ENCODE measurements at regions not wholly inside any gene's neighbourhood (a gene's known extent, or its start where the extent isn't known, plus 50 kb on each side); places are given as distances from the start of the nearest gene placed in this dataset.
"Not testable (repeated sequence)": the region's sequence is repeated elsewhere in the genome, so short reads cannot be mapped to it uniquely, and the experiment has no call there.

GRCh38 chr5:57366744-57367143, 115.9 kb downstream of the ACTBL2 start:
- Histone ChIP-seq H3K27me3 (ENCODE audit: low read depth, low read length) (no peaks in the 10 kb centered on the region), H3K36me3 (replicated peaks; ENCODE audit: low read depth, low read length) (no peaks in the 10 kb centered on the region), H3K27ac (ENCODE audit: low read length) (no peak overlapping the region)

GRCh38 chr5:57362951-57363350, 119.7 kb downstream of the ACTBL2 start:
- H3K9me3 ChIP-seq (ENCODE audit: insufficient read depth, low read length) = no peaks in the 10 kb centered on the region
- H3K36me3 ChIP-seq (replicated peaks; ENCODE audit: low read depth, low read length) = no peaks in the 10 kb centered on the region
- TF ChIP-seq EZH2phosphoT487 (IDR thresholded peaks at IDR 0.05; ENCODE audit: low read depth) (no peak), CTCF (IDR thresholded peaks at IDR 0.05; ENCODE audit: low read depth, low read length) (no peak)
- H3K79me2 ChIP-seq (ENCODE audit: low read length) = no peaks in the 10 kb centered on the region
- no peak overlapping the region for H3K9ac ChIP-seq (ENCODE audit: low read length)
- no peak overlapping the region for H3K4me2 ChIP-seq (ENCODE audit: low read length)
- no peaks in the 10 kb centered on the region for H4K20me1 ChIP-seq (ENCODE audit: insufficient read depth, low read length)
- no peaks in the 10 kb centered on the region for H3K27me3 ChIP-seq (ENCODE audit: low read depth, low read length)
- H3K4me3 ChIP-seq (ENCODE audit: low read length) = no peak overlapping the region
- H3K4me1 ChIP-seq (ENCODE audit: low read length) = no peaks in the 10 kb centered on the region
- no peak overlapping the region for H3K27ac ChIP-seq (ENCODE audit: low read length)
- no peak overlapping the region for H2AFZ ChIP-seq (ENCODE audit: low read depth, low read length)

More at GRCh38 chr5:57366744-57367143, 115.9 kb downstream of the ACTBL2 start:
- no peaks in the 10 kb centered on the region for H3K4me1 ChIP-seq (ENCODE audit: low read length)
- no peaks in the 10 kb centered on the region for H3K79me2 ChIP-seq (ENCODE audit: low read length)
- no peak overlapping the region for H2AFZ ChIP-seq (ENCODE audit: low read depth, low read length)
- H3K9me3 ChIP-seq (ENCODE audit: insufficient read depth, low read length) = no peaks in the 10 kb centered on the region
- no peak overlapping the region for H3K4me3 ChIP-seq (ENCODE audit: low read length)
- no peak overlapping the region for H3K9ac ChIP-seq (ENCODE audit: low read length)
- H4K20me1 ChIP-seq (ENCODE audit: insufficient read depth, low read length) = no peaks in the 10 kb centered on the region
- no peak for TF ChIP-seq CTCF (IDR thresholded peaks at IDR 0.05; ENCODE audit: low read depth, low read length)
- no peak for TF ChIP-seq EZH2phosphoT487 (IDR thresholded peaks at IDR 0.05; ENCODE audit: low read depth)
- no peak overlapping the region for H3K4me2 ChIP-seq (ENCODE audit: low read length)

DNA sequence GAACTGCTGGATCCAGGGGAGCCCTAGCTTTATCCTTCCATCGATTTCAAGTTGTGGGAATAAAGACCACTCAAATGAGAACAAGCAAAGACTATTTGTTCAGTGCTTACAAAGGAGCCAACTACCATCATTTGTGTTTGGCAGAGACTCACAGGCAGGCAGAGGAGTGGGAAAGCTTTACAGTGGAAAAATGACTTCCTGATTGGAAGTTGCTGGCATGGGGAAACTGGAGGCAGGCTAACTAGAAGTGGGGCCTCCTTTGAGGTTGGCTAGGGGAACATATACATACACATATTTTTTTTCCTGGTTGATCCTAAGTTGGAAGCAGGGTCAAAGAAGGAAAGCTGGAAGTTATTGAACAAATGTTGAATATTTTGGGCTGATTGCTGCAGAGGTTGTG, 121.7 kb downstream of the ACTBL2 start:
- TF ChIP-seq EZH2phosphoT487 (IDR thresholded peaks at IDR 0.05; ENCODE audit: low read depth) (no peak), CTCF (IDR thresholded peaks at IDR 0.05; ENCODE audit: low read depth, low read length) (no peak)
- Histone ChIP-seq H3K4me1 (ENCODE audit: low read length) (no peaks in the 10 kb centered on the region), H2AFZ (ENCODE audit: low read depth, low read length) (no peak overlapping the region), H3K27ac (ENCODE audit: low read length) (no peak overlapping the region), H4K20me1 (ENCODE audit: insufficient read depth, low read length) (no peaks in the 10 kb centered on the region), H3K9ac (ENCODE audit: low read length) (no peak overlapping the region), H3K27me3 (ENCODE audit: low read depth, low read length) (no peaks in the 10 kb centered on the region), H3K36me3 (replicated peaks; ENCODE audit: low read depth, low read length) (no peaks in the 10 kb centered on the region), H3K4me3 (ENCODE audit: low read length) (no peak overlapping the region), H3K9me3 (ENCODE audit: insufficient read depth, low read length) (no peaks in the 10 kb centered on the region), H3K79me2 (ENCODE audit: low read length) (no peaks in the 10 kb centered on the region), H3K4me2 (ENCODE audit: low read length) (no peak overlapping the region)

- H3K27ac ChIP-seq (ENCODE audit: low read length) = no peak overlapping the region
- TF ChIP-seq EZH2phosphoT487 (IDR thresholded peaks at IDR 0.05; ENCODE audit: low read depth) = no peak
- no peak for TF ChIP-seq CTCF (IDR thresholded peaks at IDR 0.05; ENCODE audit: low read depth, low read length)
Observed at GRCh38 chr5:57358796-57359592, 123.6 kb downstream of the ACTBL2 start.

DNA sequence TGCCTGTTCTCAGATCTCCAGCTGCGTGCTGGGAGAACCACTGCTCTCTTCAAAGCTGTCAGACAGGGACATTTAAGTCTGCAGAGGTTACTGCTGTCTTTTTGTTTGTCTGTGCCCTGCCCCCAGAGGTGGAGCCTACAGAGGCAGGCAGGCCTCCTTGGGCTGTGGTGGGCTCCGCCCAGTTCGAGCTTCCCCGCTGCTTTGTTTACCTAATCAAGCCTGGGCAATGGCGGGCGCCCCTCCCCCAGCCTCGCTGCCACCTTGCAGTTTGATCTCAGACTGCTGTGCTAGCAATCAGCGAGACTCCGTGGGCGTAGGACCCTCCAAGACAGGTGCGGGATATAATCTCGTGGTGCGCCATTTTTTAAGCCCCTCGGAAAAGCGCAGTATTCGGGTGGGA, 125.8 kb downstream of the ACTBL2 start:
- not testable (repeated sequence) for H3K4me1 ChIP-seq (ENCODE audit: low read length); H2AFZ ChIP-seq (ENCODE audit: low read depth, low read length); H3K9ac ChIP-seq (ENCODE audit: low read length); H3K79me2 ChIP-seq (ENCODE audit: low read length); H4K20me1 ChIP-seq (ENCODE audit: insufficient read depth, low read length); H3K4me2 ChIP-seq (ENCODE audit: low read length); H3K9me3 ChIP-seq (ENCODE audit: insufficient read depth, low read length); H3K27me3 ChIP-seq (ENCODE audit: low read depth, low read length); H3K4me3 ChIP-seq (ENCODE audit: low read length); H3K27ac ChIP-seq (ENCODE audit: low read length); H3K36me3 ChIP-seq (replicated peaks; ENCODE audit: low read depth, low read length)

More at GRCh38 chr5:57358796-57359592, 123.6 kb downstream of the ACTBL2 start:
- Histone ChIP-seq H3K36me3 (replicated peaks; ENCODE audit: low read depth, low read length) (no peaks in the 10 kb centered on the region), H3K9me3 (ENCODE audit: insufficient read depth, low read length) (no peaks in the 10 kb centered on the region), H2AFZ (ENCODE audit: low read depth, low read length) (no peak overlapping the region), H3K9ac (ENCODE audit: low read length) (no peak overlapping the region), H3K4me1 (ENCODE audit: low read length) (no peaks in the 10 kb centered on the region), H3K4me2 (ENCODE audit: low read length) (no peak overlapping the region), H4K20me1 (ENCODE audit: insufficient read depth, low read length) (no peaks in the 10 kb centered on the region), H3K27me3 (ENCODE audit: low read depth, low read length) (no peaks in the 10 kb centered on the region), H3K79me2 (ENCODE audit: low read length) (no peaks in the 10 kb centered on the region), H3K4me3 (ENCODE audit: low read length) (no peak overlapping the region)
